ENCODE measurements at regions not wholly inside any gene's neighbourhood (a gene's known extent, or its start where the extent isn't known, plus 50 kb on each side); places are given as distances from the start of the nearest gene placed in this dataset.
"Not testable (repeated sequence)": the region's sequence is repeated elsewhere in the genome, so short reads cannot be mapped to it uniquely, and the experiment has no call there.

- dilution Hi-C loops (cut with MboI; ENCODE audit: extremely low pct_ligation_motif_present, low sequenced_read_pairs): no loop called here
- POLR2A ChIA-PET: no interaction called here
- BruUV-seq (replicated peaks): no TSS peak
Measured at GRCh38 chr5:67896311-67896929, 319.1 kb upstream of the PIK3R1 start.

GRCh38 chr5:67889870-67890269, 325.7 kb upstream of the PIK3R1 start:
- H3K4me1 ChIP-seq (ENCODE audit: control insufficient read depth, extremely low read depth, insufficient read depth, low read length); FAIRE-seq; H3K4me3 ChIP-seq (replicated peaks in 1 of 3; ENCODE audit: insufficient read depth in 1 of 3, low read depth in 1 of 3, low read length in 3 of 3); H3K4me2 ChIP-seq (ENCODE audit: insufficient read depth, low read length); H3K27ac ChIP-seq (ENCODE audit: insufficient read depth, low read depth, low read length); H3K27me3 ChIP-seq (ENCODE audit: control insufficient read depth in 2 of 2, insufficient read depth in 2 of 2, low read length in 2 of 2); H4K20me1 ChIP-seq (replicated peaks; ENCODE audit: control insufficient read depth, extremely low read depth, insufficient read depth, low read length); H2AFZ ChIP-seq (ENCODE audit: low read depth, low read length); intact Hi-C loops (cut with micrococcal nuclease); H3K79me2 ChIP-seq (ENCODE audit: control insufficient read depth, insufficient read depth, low read length); POLR2A ChIA-PET; BruUV-seq (replicated peaks); H3K9ac ChIP-seq (replicated peaks; ENCODE audit: extremely low read depth, insufficient read depth, low read length); H3K9me3 ChIP-seq (replicated peaks; ENCODE audit: control insufficient read depth, insufficient read depth, low read length); H3K9me1 ChIP-seq (replicated peaks; ENCODE audit: control insufficient read depth, extremely low read depth, insufficient read depth, low read length); DNase-seq (ENCODE audit: low read depth, low spot score); CTCF ChIA-PET; H3K36me3 ChIP-seq (ENCODE audit: control insufficient read depth in 2 of 2, extremely low read depth in 1 of 2, insufficient read depth in 2 of 2, low read length in 2 of 2); dilution Hi-C loops (cut with MboI; ENCODE audit: extremely low pct_ligation_motif_present, low sequenced_read_pairs): not testable (repeated sequence)

More at GRCh38 chr5:67896311-67896929, 319.1 kb upstream of the PIK3R1 start:
- Histone ChIP-seq H3K9me3 (replicated peaks; ENCODE audit: control insufficient read depth, insufficient read depth, low read length) (no peaks in the 10 kb centered on the region), H3K27me3 (ENCODE audit: control insufficient read depth in 2 of 2, insufficient read depth in 2 of 2, low read length in 2 of 2) (no peaks in the 10 kb centered on the region), H3K9ac (replicated peaks; ENCODE audit: extremely low read depth, insufficient read depth, low read length) (no peak overlapping the region), H2AFZ (ENCODE audit: low read depth, low read length) (no peak overlapping the region), H3K4me3 (replicated peaks in 1 of 3; ENCODE audit: insufficient read depth in 1 of 3, low read depth in 1 of 3, low read length in 3 of 3) (no peak overlapping the region), H3K79me2 (ENCODE audit: control insufficient read depth, insufficient read depth, low read length) (no peaks in the 10 kb centered on the region), H3K4me1 (ENCODE audit: control insufficient read depth, extremely low read depth, insufficient read depth, low read length) (no peaks in the 10 kb centered on the region), H4K20me1 (replicated peaks; ENCODE audit: control insufficient read depth, extremely low read depth, insufficient read depth, low read length) (no peaks in the 10 kb centered on the region), H3K9me1 (replicated peaks; ENCODE audit: control insufficient read depth, extremely low read depth, insufficient read depth, low read length) (no peaks in the 10 kb centered on the region), H3K36me3 (ENCODE audit: control insufficient read depth in 2 of 2, extremely low read depth in 1 of 2, insufficient read depth in 2 of 2, low read length in 2 of 2) (no peaks in the 10 kb centered on the region), H3K4me2 (ENCODE audit: insufficient read depth, low read length) (no peak overlapping the region), H3K27ac (ENCODE audit: insufficient read depth, low read depth, low read length) (no peak overlapping the region)
- intact Hi-C loops (cut with micrococcal nuclease): no loop called here
- no peak for TF ChIP-seq CTCF (IDR thresholded peaks at IDR 0.05; ENCODE audit: extremely low read depth in 1 of 2, insufficient read depth in 1 of 2, low read depth in 1 of 2, low read length in 2 of 2)
- no peak for TF ChIP-seq FOS (IDR thresholded peaks at IDR 0.05; ENCODE audit: borderline replicate concordance, insufficient read depth, low read length)
- no peak for TF ChIP-seq MYC (IDR thresholded peaks at IDR 0.05; ENCODE audit: low read depth, low read length)
- TF ChIP-seq GATA2 (IDR thresholded peaks at IDR 0.05; ENCODE audit: insufficient read depth, insufficient read length, low read depth, low read length): no peak
- no peak for TF ChIP-seq MAX (IDR thresholded peaks at IDR 0.05; ENCODE audit: insufficient read depth, insufficient read length)
- no peak for TF ChIP-seq JUN (IDR thresholded peaks at IDR 0.05; ENCODE audit: borderline replicate concordance, insufficient read depth, insufficient read length, low read depth)
- TF ChIP-seq POLR2A (IDR thresholded peaks at IDR 0.05; ENCODE audit: low read depth, low read length): no peak
- TF ChIP-seq EZH2 (IDR thresholded peaks at IDR 0.05; ENCODE audit: borderline replicate concordance, low read depth, low read length, severe bottlenecking): no peak
- no peak for TF ChIP-seq POLR2AphosphoS5 (IDR thresholded peaks at IDR 0.05; ENCODE audit: insufficient read depth, low read depth, low read length)
- FAIRE-seq (no peak), DNase-seq (ENCODE audit: low read depth, low spot score) (no peak)
- CTCF ChIA-PET: no interaction called here

Data from endothelial cell of umbilical vein (primary cell).